Adipocyte (in vitro differentiated cells): ENCODE measurements at regions not wholly inside any gene's neighbourhood (a gene's known extent, or its start where the extent isn't known, plus 50 kb on each side); places are given as distances from the start of the nearest gene placed in this dataset.

ENCODE experiments used
- DNase-seq: peaks from one replicate; pipeline ENCODE4 v3.0.0-alpha.2; 2015; ENCODE audit warnings: low read depth
- H3K27me3 ChIP-seq: replicated peaks from 2 replicates; pipeline ENCODE4 v1.7.0; 2013; ENCODE audit warnings: mild to moderate bottlenecking, low read length, moderate library complexity; ENCODE audit not compliant: control insufficient read depth, insufficient read depth
- H3K36me3 ChIP-seq: 2 replicates; pipeline ENCODE4 v1.7.0; 2013; ENCODE audit warnings: low read length, mild to moderate bottlenecking, moderate library complexity; ENCODE audit not compliant: control insufficient read depth, insufficient read depth, severe bottlenecking
- H3K4me1 ChIP-seq: 2 replicates; pipeline ENCODE4 v1.7.0; 2013; ENCODE audit warnings: mild to moderate bottlenecking, low read length, moderate library complexity; ENCODE audit not compliant: control insufficient read depth, insufficient read depth
- H3K4me3 ChIP-seq: 2 replicates; pipeline ENCODE4 v1.7.0; 2013; ENCODE audit warnings: mild to moderate bottlenecking, low read length, moderate library complexity
- H3K9ac ChIP-seq: 2 replicates; pipeline ENCODE4 v1.7.0; 2013; ENCODE audit warnings: mild to moderate bottlenecking, low read length, moderate library complexity
- H3K9me3 ChIP-seq: 2 replicates; pipeline ENCODE4 v1.7.0; 2013; ENCODE audit warnings: mild to moderate bottlenecking, low read length, moderate library complexity; ENCODE audit not compliant: control insufficient read depth

DNA sequence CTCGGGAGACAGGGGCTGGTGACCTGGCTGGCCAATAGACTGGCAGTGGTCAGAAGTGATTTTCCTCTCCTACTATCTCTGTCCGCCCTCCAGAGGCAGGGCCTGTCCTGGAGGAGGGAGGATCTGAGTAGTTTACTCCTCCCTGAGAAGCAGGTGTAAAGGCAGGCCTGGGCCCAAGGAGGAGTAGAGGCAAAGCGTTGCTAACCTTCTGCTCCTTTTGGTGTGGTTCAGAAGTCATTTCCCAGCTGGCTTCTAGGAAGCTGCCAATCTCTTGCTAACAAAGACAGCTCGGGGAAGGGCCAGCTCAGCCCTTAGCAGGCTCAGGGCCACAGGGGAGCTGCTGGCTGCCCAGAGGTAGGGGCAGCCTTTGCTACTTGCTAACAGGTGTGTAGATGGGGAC, 151.1 kb upstream of the NECTIN1 start:
- Histone ChIP-seq H3K27me3 (peaks cover 55% of the 10 kb centered on the region), H3K36me3 (no peaks in the 10 kb centered on the region), H3K4me3 (no peak overlapping the region), H3K9ac (no peak overlapping the region), H3K4me1 (no peaks in the 10 kb centered on the region), H3K9me3 (no peaks in the 10 kb centered on the region)
- DNase-seq: no peak

DNA sequence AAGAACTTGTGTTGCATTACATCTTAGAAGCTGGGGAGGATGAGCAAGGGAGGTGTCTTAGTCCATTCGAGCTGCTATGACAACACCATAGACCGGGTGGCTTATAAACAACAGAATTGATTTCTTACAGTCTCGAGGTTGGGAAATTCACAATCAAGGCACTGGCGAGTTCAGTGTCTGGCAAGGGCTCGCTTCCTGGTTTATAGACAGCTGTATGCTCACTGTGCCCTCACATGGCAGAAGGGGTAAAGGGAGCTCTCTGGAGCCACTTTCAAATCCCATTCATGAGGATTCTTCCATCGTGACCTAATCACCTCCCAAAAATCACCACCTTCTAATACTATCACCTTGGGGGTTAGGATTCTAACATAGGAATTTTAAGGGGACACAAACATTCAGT, 150.0 kb upstream of the NECTIN1 start:
- Histone ChIP-seq H3K27me3 (peaks cover 49% of the 10 kb centered on the region), H3K9me3 (no peaks in the 10 kb centered on the region), H3K9ac (no peak overlapping the region), H3K4me3 (no peak overlapping the region), H3K4me1 (no peaks in the 10 kb centered on the region), H3K36me3 (no peaks in the 10 kb centered on the region)
- DNase-seq: no peak

DNA sequence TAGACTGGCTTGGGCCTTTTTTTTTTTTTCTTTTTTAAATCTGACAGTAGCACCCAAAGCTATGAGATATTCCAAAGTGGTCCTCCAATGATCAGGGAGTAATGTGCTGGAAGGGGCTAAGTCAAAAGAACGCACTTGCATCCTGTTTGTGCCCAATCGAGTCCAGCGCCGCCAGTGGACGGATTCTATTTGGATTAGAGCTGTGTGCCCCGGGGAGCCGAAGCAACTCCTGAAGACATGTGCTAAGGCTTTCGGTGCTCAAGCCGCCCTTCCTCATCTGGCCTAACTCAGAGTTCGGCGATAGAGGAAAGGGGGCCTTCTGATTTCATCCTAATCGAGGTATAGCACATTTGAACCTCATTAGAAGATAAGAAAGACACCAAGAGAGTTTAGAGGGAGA, 147.8 kb upstream of the NECTIN1 start:
- no peak for DNase-seq
- Histone ChIP-seq H3K4me3 (no peak overlapping the region), H3K4me1 (no peaks in the 10 kb centered on the region), H3K36me3 (no peaks in the 10 kb centered on the region), H3K27me3 (peaks cover 69% of the 10 kb centered on the region), H3K9ac (no peak overlapping the region), H3K9me3 (no peaks in the 10 kb centered on the region)

DNA sequence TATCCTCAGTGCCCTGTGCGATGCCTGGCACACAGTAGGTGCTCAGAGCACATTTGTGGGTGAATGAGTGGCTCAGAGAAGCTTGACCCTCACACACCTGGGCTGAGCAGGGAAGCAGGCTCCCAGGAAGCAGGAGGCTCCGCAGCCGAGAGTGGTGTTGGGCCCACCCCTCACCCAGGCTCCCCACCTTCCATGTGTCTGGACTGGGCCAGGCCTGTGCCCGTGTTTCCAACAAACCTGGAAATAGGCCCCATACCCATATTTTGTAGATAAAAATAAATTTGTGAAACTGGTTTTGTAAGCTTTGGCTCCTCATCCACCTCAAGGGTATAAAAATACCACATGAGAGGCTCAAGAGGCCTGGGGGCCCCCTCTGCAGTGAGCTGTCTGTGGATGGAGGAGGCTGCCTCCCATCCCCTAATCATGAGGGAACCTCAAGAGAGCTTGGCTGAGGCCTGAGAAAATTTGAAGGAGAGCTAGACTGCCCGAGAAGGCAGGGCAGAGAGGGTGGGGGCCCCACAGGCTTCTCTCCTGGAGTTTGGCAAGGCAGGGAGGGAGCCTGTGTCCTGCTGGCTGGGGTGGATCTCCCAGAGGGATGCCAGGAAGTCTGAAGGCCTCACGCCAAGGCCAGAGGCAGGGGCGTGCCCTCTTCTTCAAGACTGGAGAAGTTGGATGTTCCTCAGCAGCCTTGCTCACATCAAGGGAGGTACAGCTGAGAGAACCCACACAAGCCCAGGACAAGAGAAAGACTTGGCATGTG, 147.0 kb upstream of the NECTIN1 start:
- Histone ChIP-seq H3K9me3 (no peaks in the 10 kb centered on the region), H3K36me3 (no peaks in the 10 kb centered on the region), H3K9ac (no peak overlapping the region), H3K4me3 (no peak overlapping the region), H3K27me3 (peaks cover 71% of the 10 kb centered on the region), H3K4me1 (no peaks in the 10 kb centered on the region)
- DNase-seq: no peak

DNA sequence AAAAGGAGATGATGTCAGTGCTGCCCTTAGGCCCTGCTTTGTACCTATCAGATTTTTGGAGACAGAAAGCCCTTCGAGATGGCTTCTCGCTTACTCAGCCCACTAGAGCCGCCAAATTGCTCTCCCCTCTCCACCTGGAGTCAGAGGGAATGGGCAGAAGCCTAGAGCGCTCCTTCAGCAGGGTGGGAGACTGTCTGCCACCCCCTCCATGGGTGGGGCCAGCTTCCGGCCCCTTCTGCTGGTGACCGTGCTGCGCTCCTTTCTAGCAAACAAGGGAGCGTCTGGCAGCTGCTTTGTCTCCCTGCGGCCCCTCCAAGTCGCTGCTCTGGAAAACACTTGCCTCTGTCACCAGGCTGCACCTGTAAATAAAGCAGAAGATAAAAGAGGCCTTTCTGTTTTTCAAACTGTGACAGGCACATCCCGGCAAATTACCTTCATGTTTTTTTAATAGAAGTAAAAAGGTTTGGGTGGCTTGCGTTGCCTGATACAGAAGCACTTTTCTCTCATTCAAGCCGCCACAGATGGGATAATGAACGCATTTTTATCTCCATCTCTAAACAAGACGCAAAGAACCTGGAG, 145.7 kb upstream of the NECTIN1 start:
- no peak for DNase-seq
- Histone ChIP-seq H3K9ac (no peak overlapping the region), H3K27me3 (peaks cover 71% of the 10 kb centered on the region), H3K9me3 (no peaks in the 10 kb centered on the region), H3K4me1 (no peaks in the 10 kb centered on the region), H3K4me3 (no peak overlapping the region), H3K36me3 (no peaks in the 10 kb centered on the region)

DNA sequence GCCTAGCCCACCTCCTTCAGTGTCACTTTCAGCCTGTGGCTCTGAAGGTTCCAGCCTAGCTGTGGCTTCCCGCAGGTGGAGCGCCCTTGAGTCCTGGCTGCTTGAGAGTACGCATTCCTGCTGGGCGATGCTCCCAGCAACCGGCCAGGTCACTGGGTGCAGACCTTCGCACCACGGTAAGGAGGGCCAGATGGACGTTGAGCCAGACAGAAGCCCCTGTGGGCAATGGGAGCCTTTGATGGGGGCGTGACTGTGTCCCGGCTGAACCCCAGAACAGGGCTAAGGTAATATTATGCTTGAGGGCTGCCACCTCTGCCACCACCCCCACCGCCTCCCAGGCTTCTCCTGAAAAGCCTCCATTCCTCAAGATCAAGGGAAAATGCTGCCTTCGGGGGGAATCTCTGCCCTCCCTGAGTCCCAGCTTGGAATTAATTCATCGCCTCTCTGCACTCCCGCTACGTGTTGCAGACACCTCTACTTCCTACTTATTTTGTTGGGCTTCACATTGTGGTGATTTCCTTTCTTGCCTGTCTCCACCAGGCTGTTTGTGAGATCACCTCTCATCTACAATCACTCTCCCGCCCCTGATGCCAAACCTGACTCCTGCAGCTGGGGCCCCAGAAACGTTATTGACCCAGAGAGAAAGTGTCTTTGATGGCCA, 144.9 kb upstream of the NECTIN1 start:
- H3K4me1 ChIP-seq: no peaks in the 10 kb centered on the region
- H3K4me3 ChIP-seq: no peak overlapping the region
- DNase-seq: no peak
- H3K27me3 ChIP-seq: peaks cover 76% of the 10 kb centered on the region
- H3K36me3 ChIP-seq: no peaks in the 10 kb centered on the region
- no peaks in the 10 kb centered on the region for H3K9me3 ChIP-seq
- H3K9ac ChIP-seq: no peak overlapping the region

DNA sequence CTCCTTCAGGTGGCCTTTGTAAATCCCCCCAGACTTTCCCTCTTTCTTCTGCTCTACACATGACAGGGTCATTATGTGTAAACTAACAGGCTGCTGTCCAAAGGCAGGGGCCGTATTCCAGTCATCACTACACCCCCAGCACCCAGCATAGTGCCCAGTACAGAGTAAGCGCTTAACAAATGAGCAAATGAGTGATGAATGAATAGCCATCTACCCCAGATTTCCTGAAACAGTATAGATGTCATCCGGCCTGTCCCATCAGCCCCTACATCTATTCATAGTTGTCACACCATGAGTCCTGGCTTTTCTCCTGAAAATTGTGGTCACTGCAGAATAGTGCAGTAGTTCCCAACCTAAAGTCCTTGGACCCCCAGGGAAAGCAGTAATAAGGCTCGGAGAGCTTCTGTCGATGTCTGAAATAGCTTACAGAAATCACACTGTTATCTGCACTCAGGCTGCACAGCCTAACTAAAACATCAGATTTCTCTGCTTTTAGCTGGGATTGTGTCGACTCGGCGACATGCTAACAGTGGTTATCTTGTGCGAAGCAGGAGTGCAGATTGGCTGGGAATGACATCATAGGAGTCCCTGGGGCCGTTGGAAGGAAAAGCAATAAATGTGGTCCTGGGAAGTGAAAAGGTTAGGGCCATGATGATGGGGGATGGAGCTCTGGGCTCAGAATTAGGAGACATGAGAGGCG, 143.8 kb upstream of the NECTIN1 start:
- H3K9ac ChIP-seq: no peak overlapping the region
- H3K9me3 ChIP-seq: no peaks in the 10 kb centered on the region
- peaks cover 3% of the 10 kb centered on the region for H3K4me1 ChIP-seq
- H3K36me3 ChIP-seq: no peaks in the 10 kb centered on the region
- H3K27me3 ChIP-seq: peaks cover 73% of the 10 kb centered on the region
- no peak for DNase-seq
- H3K4me3 ChIP-seq: no peak overlapping the region

DNA sequence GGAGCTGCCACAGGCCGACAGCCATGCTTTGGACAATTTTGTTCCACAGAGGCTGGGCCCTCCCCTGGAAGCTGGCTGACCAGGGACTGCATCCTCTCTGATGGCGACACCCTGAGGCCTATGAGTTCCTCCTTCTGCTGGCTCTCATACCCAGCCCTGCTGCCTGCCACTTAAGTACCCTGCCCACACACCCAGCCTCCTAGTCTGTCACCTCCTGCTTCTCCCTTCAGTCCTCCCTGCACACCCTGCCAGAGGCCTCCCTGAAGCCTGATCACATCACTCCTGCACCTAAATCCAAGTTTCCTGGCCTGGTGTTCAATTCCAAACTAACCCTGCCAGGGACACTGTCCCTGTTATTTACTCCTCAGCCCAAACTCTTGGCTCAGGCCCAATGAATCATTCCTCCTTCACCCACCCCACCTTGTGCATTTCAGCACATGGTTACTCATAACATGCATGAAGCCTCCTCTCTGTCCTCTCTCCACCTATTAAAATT, 136.7 kb upstream of the NECTIN1 start:
- DNase-seq: no peak
- Histone ChIP-seq H3K36me3 (no peaks in the 10 kb centered on the region), H3K9me3 (no peaks in the 10 kb centered on the region), H3K9ac (no peak overlapping the region), H3K4me3 (no peak overlapping the region), H3K4me1 (peaks cover 3% of the 10 kb centered on the region), H3K27me3 (peaks cover 42% of the 10 kb centered on the region)

DNA sequence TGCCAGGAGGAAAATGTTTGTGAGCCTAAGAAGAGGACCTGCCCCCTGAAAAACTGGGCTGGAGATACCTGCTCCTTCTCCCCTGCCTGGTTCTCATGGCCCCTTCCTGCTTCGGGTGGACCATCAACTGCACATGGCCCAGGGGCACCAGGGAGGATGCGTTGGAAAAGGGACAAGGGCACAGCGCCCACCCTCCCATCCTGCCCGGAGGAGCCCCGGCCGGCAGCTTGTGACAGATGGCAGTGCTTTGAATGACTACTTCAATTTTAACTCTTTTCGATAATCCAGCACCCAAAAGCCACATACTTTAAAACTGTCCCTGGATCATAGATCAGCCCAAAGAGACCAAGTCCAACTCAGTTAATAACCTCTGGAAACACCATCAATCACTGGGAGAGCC, 135.8 kb upstream of the NECTIN1 start:
- H3K27me3 ChIP-seq: peaks cover 42% of the 10 kb centered on the region
- H3K9ac ChIP-seq: no peak overlapping the region
- H3K4me3 ChIP-seq: no peak overlapping the region
- no peak for DNase-seq
- no peaks in the 10 kb centered on the region for H3K9me3 ChIP-seq
- H3K36me3 ChIP-seq: no peaks in the 10 kb centered on the region
- peaks cover 3% of the 10 kb centered on the region for H3K4me1 ChIP-seq

DNA sequence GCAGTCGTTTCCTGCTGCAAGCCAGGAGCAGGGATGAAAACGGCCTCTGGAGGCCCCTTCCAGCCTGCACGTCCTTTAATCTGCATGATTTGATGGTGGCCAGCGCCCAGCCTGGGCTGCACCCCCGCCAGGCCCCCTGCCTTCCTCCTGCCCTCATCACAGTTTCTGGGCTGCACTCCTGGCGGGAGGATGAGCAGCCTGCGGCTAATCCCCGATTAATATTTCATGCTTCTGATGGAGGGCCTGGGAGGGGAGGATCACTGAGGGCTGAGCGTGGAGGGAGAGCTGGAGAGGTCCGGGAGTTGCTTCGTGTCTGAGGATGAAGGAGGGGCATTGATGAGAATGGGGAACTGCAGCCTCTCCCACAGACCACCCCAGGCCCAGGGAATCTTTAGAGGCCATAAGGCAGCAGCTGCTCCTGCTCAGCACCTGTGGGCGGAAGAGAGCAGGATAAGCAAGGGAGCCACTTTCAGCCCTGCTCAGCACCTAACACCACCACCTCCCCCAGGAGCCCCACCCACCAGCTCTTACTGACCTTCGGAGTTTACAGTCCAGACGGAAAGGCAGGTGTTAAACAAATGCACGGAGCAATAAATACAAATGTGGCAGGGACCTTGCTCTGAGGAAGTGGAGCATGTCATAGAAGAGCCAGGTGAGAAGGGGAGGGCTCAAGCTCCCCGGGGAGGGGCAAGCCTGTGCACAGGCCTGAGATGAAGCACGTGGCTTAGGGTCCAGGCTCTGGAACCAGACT, 135.0 kb upstream of the NECTIN1 start:
- Histone ChIP-seq H3K9ac (no peak overlapping the region), H3K27me3 (peaks cover 42% of the 10 kb centered on the region), H3K36me3 (no peaks in the 10 kb centered on the region), H3K9me3 (no peaks in the 10 kb centered on the region), H3K4me1 (peaks cover 3% of the 10 kb centered on the region), H3K4me3 (no peak overlapping the region)
- no peak for DNase-seq
